Epithelial cell of esophagus (primary cell): ENCODE measurements at regions not wholly inside any gene's neighbourhood (a gene's known extent, or its start where the extent isn't known, plus 50 kb on each side); places are given as distances from the start of the nearest gene placed in this dataset.
A peak's percentile ranks its signal among the peaks of the same experiment; 100 is the strongest.

ENCODE experiments used
- DNase-seq: peaks from one replicate; pipeline ENCODE4 v3.0.0; 2010; ENCODE audit warnings: low read depth
- H3K4me3 ChIP-seq: 2 replicates; pipeline ENCODE4 v1.5.1; 2011; ENCODE audit warnings: mild to moderate bottlenecking, low read length, control low read depth
- TF ChIP-seq, protein P1 (sequence below): IDR thresholded peaks from 2 replicates; pipeline ENCODE4 v1.5.1; 2011; ENCODE audit warnings: low read depth, mild to moderate bottlenecking, low read length, control low read depth, inconsistent platforms; ENCODE audit not compliant: insufficient read depth; ENCODE audit errors: missing control alignments

DNA sequence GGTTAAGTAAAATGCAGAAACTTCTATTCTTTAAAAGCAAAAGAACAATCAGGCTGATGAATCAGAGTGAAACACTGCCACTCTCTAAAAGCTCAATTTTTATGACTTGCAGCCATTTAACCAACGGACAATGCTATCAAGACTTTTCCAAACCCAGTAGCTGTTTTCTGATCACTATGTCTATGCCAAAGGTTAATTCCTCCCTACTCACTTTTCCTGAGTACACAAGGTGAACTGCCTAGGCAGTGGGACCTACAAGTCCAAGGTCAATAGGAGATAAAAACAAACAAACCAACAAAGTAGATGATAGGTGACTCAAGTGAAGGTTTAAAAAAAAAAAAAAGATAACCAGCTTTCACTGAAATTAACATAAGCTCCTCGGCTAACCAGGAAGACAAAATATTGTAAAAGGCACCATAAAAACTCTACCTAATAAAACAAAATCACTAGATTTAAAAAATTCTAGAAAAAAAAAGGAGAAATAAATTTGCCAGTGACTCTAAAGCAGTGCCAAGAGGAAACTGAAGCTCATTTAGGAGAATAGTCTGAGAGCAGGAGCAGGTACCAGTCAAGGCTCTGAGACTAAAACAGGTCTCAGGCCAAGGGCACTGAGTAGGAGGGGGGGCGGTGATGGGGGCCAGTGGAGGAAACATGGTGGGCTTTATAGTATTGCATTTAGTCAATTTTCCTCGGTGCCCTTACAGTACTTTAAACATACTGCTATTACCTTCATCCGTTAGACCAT lies 134.1 kb upstream of the DLGAP1 start:
- TF ChIP-seq, protein P1, sequence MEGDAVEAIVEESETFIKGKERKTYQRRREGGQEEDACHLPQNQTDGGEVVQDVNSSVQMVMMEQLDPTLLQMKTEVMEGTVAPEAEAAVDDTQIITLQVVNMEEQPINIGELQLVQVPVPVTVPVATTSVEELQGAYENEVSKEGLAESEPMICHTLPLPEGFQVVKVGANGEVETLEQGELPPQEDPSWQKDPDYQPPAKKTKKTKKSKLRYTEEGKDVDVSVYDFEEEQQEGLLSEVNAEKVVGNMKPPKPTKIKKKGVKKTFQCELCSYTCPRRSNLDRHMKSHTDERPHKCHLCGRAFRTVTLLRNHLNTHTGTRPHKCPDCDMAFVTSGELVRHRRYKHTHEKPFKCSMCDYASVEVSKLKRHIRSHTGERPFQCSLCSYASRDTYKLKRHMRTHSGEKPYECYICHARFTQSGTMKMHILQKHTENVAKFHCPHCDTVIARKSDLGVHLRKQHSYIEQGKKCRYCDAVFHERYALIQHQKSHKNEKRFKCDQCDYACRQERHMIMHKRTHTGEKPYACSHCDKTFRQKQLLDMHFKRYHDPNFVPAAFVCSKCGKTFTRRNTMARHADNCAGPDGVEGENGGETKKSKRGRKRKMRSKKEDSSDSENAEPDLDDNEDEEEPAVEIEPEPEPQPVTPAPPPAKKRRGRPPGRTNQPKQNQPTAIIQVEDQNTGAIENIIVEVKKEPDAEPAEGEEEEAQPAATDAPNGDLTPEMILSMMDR: no peak
- no peak overlapping the region for H3K4me3 ChIP-seq
- DNase-seq: no peak

DNA sequence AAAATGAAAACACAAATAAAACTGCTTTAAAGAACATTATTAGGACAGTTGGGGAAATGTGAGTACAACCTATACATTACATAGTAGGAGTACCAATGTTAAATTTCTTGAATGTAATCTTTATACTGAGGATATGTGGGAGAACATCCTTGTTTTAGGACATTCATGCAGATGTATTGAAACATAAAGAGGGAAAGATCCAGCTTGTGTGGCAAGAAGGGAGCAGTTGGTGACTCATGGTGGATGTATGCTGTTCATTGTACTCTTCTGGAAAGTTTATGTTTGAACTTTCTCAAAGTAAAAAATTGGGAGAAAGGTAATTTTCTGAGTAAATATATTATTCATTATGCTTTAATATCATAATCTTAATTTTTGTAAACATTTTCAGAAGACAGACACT lies 132.1 kb upstream of the DLGAP1 start:
- DNase-seq: peak; percentile 13
- TF ChIP-seq, protein P1: no peak
- H3K4me3 ChIP-seq: no peak overlapping the region

DNA sequence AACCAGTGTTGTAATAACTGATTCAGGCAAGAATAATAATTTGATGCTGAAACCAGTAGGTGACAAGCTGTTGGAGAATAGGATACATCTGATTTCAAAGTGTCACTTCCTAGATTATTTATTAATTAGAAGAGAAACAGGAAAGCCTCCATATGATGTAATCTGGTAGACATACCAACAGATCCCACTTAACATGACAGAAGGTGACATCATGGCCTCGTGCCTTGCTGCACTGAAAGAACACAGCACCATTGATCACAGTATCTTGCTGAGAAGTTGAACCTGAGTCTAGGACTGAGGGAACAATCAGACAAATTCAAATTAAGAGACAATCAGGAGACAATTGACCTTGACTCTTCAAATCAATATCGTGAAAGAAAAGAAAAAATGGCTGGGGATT lies 131.6 kb upstream of the DLGAP1 start:
- no peak overlapping the region for H3K4me3 ChIP-seq
- TF ChIP-seq, protein P1: no peak
- no peak for DNase-seq

DNA sequence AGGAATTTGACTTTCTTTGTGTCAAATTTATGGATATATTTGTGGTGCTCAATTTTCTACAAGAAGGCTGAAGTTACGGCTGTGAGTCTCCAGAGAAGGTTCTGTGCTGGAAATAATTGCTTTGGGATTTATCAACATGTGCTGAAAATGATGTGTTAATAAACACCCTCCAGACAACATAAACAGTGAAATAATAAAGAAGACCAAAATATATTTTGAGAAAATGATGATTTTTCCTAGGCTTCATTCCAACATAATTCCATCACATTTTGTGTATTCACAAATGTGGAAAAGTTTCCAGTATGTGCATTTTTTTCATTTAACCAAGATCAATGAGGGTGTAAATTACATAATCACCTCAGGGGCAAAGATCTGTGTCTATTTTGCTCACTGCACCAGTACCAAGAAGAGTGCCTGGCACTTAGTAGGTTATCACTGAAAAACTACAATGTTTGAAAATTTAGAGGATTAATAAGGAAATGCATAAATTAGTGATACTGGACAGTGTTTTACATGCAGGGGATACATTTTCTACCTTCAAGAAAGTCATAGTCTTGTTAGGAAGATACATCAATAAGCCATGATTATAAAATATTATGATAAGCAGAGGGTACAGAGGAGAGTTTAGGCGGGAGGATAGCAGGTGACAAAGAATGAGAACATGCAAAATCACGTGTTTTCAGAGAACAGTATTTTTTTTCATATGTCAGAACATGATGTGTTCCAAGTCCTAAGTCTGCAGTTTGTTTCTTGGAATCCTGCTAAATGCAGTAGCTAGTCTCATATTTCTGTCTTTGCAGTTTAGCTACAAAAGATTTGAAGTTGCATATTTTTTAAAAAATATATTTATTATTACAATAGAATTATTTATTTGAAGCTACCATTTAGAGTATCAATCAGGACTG lies 127.6 kb upstream of the DLGAP1 start:
- TF ChIP-seq, protein P1: no peak
- no peak overlapping the region for H3K4me3 ChIP-seq
- no peak for DNase-seq

DNA sequence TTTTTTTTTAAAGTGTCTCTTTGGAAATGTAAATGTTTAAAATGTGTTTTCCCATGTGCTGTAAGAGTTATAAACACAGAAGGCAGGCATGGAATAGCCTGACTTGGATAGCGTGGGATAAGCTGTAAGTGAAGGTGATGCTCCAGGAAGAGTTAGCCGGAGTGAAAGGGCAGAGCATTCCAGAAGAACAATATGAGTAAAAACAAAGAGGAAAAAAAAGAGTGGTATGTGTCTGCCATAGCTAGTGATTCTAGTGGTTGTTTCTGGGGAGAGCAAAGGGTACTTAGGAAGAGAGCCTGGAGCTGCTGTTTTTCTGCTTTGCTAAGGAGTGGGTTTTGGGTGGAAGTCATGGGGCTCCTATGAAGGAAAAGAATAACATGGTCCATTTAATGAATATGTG lies 126.9 kb upstream of the DLGAP1 start:
- TF ChIP-seq, protein P1: no peak
- DNase-seq: no peak

DNA sequence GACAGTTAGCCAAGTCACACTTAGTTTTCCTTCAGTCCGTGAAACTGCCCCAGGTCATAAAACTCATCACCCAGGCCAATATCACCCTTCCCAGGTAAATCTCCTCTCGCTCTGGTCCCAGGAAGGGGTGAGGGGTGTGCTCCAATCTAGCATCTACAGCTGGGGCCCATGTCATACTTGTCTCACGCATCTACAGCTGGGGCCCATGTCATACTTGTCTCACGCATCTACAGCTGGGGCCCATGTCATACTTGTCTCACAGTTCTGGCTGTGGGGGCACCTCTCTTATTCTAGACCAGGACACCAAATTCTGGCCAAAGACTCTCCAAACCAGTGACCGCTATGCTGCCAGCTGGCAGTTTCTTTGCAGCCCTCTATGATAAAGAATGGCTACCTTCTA lies 123.3 kb upstream of the DLGAP1 start:
- TF ChIP-seq, protein P1: no peak
- H3K4me3 ChIP-seq: no peak overlapping the region
- DNase-seq: no peak

More for the DNA sequence above, 126.9 kb upstream of the DLGAP1 start:
- H3K4me3 ChIP-seq: no peak overlapping the region
